ENCODE measurements at regions not wholly inside any gene's neighbourhood (a gene's known extent, or its start where the extent isn't known, plus 50 kb on each side); places are given as distances from the start of the nearest gene placed in this dataset.

- TF ChIP-seq, protein P1, sequence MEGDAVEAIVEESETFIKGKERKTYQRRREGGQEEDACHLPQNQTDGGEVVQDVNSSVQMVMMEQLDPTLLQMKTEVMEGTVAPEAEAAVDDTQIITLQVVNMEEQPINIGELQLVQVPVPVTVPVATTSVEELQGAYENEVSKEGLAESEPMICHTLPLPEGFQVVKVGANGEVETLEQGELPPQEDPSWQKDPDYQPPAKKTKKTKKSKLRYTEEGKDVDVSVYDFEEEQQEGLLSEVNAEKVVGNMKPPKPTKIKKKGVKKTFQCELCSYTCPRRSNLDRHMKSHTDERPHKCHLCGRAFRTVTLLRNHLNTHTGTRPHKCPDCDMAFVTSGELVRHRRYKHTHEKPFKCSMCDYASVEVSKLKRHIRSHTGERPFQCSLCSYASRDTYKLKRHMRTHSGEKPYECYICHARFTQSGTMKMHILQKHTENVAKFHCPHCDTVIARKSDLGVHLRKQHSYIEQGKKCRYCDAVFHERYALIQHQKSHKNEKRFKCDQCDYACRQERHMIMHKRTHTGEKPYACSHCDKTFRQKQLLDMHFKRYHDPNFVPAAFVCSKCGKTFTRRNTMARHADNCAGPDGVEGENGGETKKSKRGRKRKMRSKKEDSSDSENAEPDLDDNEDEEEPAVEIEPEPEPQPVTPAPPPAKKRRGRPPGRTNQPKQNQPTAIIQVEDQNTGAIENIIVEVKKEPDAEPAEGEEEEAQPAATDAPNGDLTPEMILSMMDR (conservative IDR thresholded peaks at IDR 0.05; ENCODE audit: low read depth, low read length): no peak
Measured at GRCh38 chr5:12193536-12193935, 289.3 kb upstream of the CTNND2 start.

DNA sequence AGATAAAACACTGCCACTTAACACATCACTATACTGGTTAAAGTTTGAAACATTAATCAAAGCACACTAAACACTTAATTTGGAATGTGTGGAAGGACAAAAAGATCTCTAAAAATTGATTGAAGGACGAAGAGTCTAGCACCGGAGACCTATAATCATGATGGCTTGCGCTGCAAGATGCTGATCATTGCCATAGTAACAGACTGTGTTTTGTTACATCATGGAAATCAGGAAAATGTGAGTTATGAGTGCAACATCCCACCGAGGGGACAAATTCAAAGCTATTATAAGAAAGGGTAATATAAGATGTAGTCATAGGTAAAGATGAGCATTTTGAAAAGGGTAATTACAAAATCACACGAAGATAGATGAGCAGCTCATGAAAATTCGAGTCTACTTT is 278.8 kb upstream of the CTNND2 start:
- TF ChIP-seq, protein P1 (conservative IDR thresholded peaks at IDR 0.05; ENCODE audit: low read depth, low read length): no peak

More at GRCh38 chr5:12193536-12193935, 289.3 kb upstream of the CTNND2 start:
- no peak for DNase-seq (ENCODE audit: low read depth)
- no peak overlapping the region for H3K4me3 ChIP-seq (ENCODE audit: low read depth, low read length)

DNA sequence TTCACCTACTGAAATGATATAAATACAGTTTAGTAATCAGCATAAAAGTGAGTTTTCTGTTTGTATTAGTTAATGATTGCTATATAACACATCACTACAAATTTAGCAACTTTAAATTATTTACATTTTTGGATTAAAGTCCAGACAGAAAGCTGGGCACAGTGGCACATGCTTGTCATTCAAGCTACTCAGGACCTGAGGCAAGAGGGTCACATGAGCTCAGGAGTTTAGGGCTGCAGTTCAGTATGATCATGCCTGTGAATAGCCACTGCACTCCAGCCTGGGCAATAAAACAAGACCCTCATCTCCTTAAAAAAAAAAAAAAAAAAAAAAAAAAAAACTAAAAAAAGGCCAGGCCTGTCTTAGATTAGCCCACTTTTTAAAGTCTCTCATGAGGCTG is 273.6 kb upstream of the CTNND2 start:
- no peak for DNase-seq (ENCODE audit: low read depth)
- TF ChIP-seq, protein P1 (conservative IDR thresholded peaks at IDR 0.05; ENCODE audit: low read depth, low read length): no peak
- no peak overlapping the region for H3K4me3 ChIP-seq (ENCODE audit: low read depth, low read length)

More for the DNA sequence above, 278.8 kb upstream of the CTNND2 start:
- no peak overlapping the region for H3K4me3 ChIP-seq (ENCODE audit: low read depth, low read length)
- DNase-seq (ENCODE audit: low read depth): no peak

GRCh38 chr5:12177225-12177624 is 273.0 kb upstream of the CTNND2 start:
- no peak for DNase-seq (ENCODE audit: low read depth)
- TF ChIP-seq, protein P1 (conservative IDR thresholded peaks at IDR 0.05; ENCODE audit: low read depth, low read length): no peak
- no peak overlapping the region for H3K4me3 ChIP-seq (ENCODE audit: low read depth, low read length)

- DNase-seq (ENCODE audit: low read depth): no peak
- no peak overlapping the region for H3K4me3 ChIP-seq (ENCODE audit: low read depth, low read length)
- TF ChIP-seq, protein P1 (conservative IDR thresholded peaks at IDR 0.05; ENCODE audit: low read depth, low read length): no peak
Measured at GRCh38 chr5:12175914-12176585, 271.8 kb upstream of the CTNND2 start.

- TF ChIP-seq, protein P1 (conservative IDR thresholded peaks at IDR 0.05; ENCODE audit: low read depth, low read length): no peak
- DNase-seq (ENCODE audit: low read depth): no peak
- H3K4me3 ChIP-seq (ENCODE audit: low read depth, low read length): no peak overlapping the region
Measured at GRCh38 chr5:12174734-12175133, 270.5 kb upstream of the CTNND2 start.

- no peak overlapping the region for H3K4me3 ChIP-seq (ENCODE audit: low read depth, low read length)
- TF ChIP-seq, protein P1 (conservative IDR thresholded peaks at IDR 0.05; ENCODE audit: low read depth, low read length): no peak
- DNase-seq (ENCODE audit: low read depth): no peak
Measured at GRCh38 chr5:12169536-12169935, 265.3 kb upstream of the CTNND2 start.
